Neuronal stem cell (in vitro differentiated cells): ENCODE measurements at regions not wholly inside any gene's neighbourhood (a gene's known extent, or its start where the extent isn't known, plus 50 kb on each side); places are given as distances from the start of the nearest gene placed in this dataset.

Source experiments
- DNase-seq: peaks from one replicate; pipeline ENCODE4 v3.0.0-alpha.2; 2013; ENCODE audit warnings: low spot score
- H2AFZ ChIP-seq: one replicate; pipeline ENCODE4 v1.6.1; 2013; ENCODE audit warnings: mild to moderate bottlenecking, low read length, inconsistent platforms
- H2AK5ac ChIP-seq: 2 replicates; pipeline ENCODE4 v1.6.1; 2013; ENCODE audit warnings: low read depth, mild to moderate bottlenecking, inconsistent platforms, low read length, moderate library complexity, mixed read lengths
- H2BK120ac ChIP-seq: 2 replicates; pipeline ENCODE4 v1.6.1; 2013; ENCODE audit warnings: low read depth, mild to moderate bottlenecking, inconsistent platforms, low read length, moderate library complexity, mixed read lengths
- H2BK12ac ChIP-seq: one replicate; pipeline ENCODE4 v1.6.1; 2013; ENCODE audit warnings: low read length, inconsistent platforms
- H2BK15ac ChIP-seq: 2 replicates; pipeline ENCODE4 v1.6.1; 2013; ENCODE audit warnings: mild to moderate bottlenecking, low read length, inconsistent platforms, mixed read lengths
- H2BK5ac ChIP-seq: one replicate; pipeline ENCODE4 v1.6.1; 2013; ENCODE audit warnings: inconsistent platforms, mild to moderate bottlenecking, low read length, moderate library complexity
- H3K14ac ChIP-seq: one replicate; pipeline ENCODE4 v1.6.1; 2013; ENCODE audit warnings: low read length, inconsistent platforms
- H3K18ac ChIP-seq: 2 replicates; pipeline ENCODE4 v1.6.1; 2013; ENCODE audit warnings: low read length, inconsistent platforms
- H3K23ac ChIP-seq: 2 replicates; pipeline ENCODE4 v1.6.1; 2013; ENCODE audit warnings: low read depth, mild to moderate bottlenecking, mixed read lengths, low read length, inconsistent platforms; ENCODE audit not compliant: poor library complexity
- H3K27ac ChIP-seq: replicated peaks from 3 replicates; pipeline ENCODE4 v1.5.1; 2013; ENCODE audit warnings: low read length, inconsistent platforms
- H3K27me3 ChIP-seq, 3 experiments: 2 replicates each; pipeline ENCODE4 v1.6.1; 2013; ENCODE audit warnings: low read length in 3 of 3, mild to moderate bottlenecking in 2 of 3, inconsistent platforms in 1 of 3, low read depth in 1 of 3, mixed read lengths in 1 of 3, moderate library complexity in 1 of 3; ENCODE audit not compliant: control insufficient read depth in 3 of 3, insufficient read depth in 3 of 3
- H3K36me3 ChIP-seq, 2 donors: replicated peaks in 1 of 2; 2 replicates each; pipeline ENCODE4 v1.6.1; 2013; ENCODE audit warnings: low read length in 2 of 2; ENCODE audit not compliant: control insufficient read depth in 2 of 2, insufficient read depth in 2 of 2
- H3K4ac ChIP-seq: 2 replicates; pipeline ENCODE4 v1.6.1; 2013; ENCODE audit warnings: inconsistent platforms, mild to moderate bottlenecking, low read length, moderate library complexity
- H3K4me1 ChIP-seq, 2 donors: 1 replicate in 1 of 2; 2 replicates in 1 of 2; pipeline ENCODE4 v1.6.1; 2013; ENCODE audit warnings: low read length in 2 of 2, low read depth in 1 of 2; ENCODE audit not compliant: control insufficient read depth in 2 of 2, insufficient read depth in 1 of 2
- H3K4me2 ChIP-seq: one replicate; pipeline ENCODE4 v1.6.1; 2013; ENCODE audit warnings: mild to moderate bottlenecking, low read length, inconsistent platforms; ENCODE audit not compliant: insufficient read depth, poor library complexity, severe bottlenecking
- H3K4me3 ChIP-seq, 2 donors: 2 replicates each; pipeline ENCODE4 v1.5.1; 2013; ENCODE audit warnings: low read length in 2 of 2, mild to moderate bottlenecking in 2 of 2, inconsistent platforms in 1 of 2, moderate library complexity in 1 of 2
- H3K79me1 ChIP-seq: one replicate; pipeline ENCODE4 v1.6.1; 2013; ENCODE audit warnings: low read depth, mild to moderate bottlenecking, inconsistent platforms, low read length, moderate library complexity
- H3K9ac ChIP-seq: one replicate; pipeline ENCODE4 v1.6.1; 2013; ENCODE audit warnings: mild to moderate bottlenecking, low read depth, low read length, inconsistent platforms; ENCODE audit not compliant: poor library complexity
- H3K9me3 ChIP-seq, 2 donors: replicated peaks in 1 of 2; 2 replicates each; pipeline versions ENCODE3 to v1.6.1; 2013; ENCODE audit warnings: low read length in 2 of 2, mild to moderate bottlenecking in 2 of 2, inconsistent platforms in 1 of 2, low read depth in 1 of 2, mixed read lengths in 1 of 2, moderate library complexity in 1 of 2; ENCODE audit not compliant: control insufficient read depth in 2 of 2, insufficient read depth in 1 of 2
- H4K8ac ChIP-seq: one replicate; pipeline ENCODE4 v1.6.1; 2013; ENCODE audit warnings: low read depth, mild to moderate bottlenecking, inconsistent platforms, low read length, moderate library complexity
- H4K91ac ChIP-seq: one replicate; pipeline ENCODE4 v1.6.1; 2013; ENCODE audit warnings: low read length, low read depth, mild to moderate bottlenecking, inconsistent platforms; ENCODE audit not compliant: poor library complexity
- WGBS, 2 donors: extraction: QIAGEN DNeasy Blood & Tissue Kit; methylation state at CpG; one replicate each; pipeline ENCODE4 v1.1.7; 2013; ENCODE audit warnings: missing lambda C conversion rate in 2 of 2, mixed read lengths in 1 of 2; ENCODE audit not compliant: insufficient read length in 2 of 2, insufficient replicate concordance in 1 of 2; ENCODE audit errors: extremely low coverage in 2 of 2; 5-methylcytosine and 5-hydroxymethylcytosine counted together

- Histone ChIP-seq H3K27me3 (no peaks in the 10 kb centered on the region), H3K4ac (no peak overlapping the region), H3K14ac (no peak overlapping the region), H3K9ac (no peak overlapping the region), H4K91ac (no peak overlapping the region), H2AK5ac (no peak overlapping the region), H3K79me1 (no peaks in the 10 kb centered on the region), H3K36me3 (no peaks in the 10 kb centered on the region), H3K23ac (no peak overlapping the region), H2BK120ac (no peak overlapping the region), H3K4me1 (no peaks in the 10 kb centered on the region), H3K27ac (no peak overlapping the region), H2BK5ac (no peak overlapping the region), H3K4me2 (no peak overlapping the region), H3K9me3 (peaks cover 0 to 3% of the 10 kb centered on the region in 2 donors), H2BK12ac (no peak overlapping the region), H2BK15ac (no peak overlapping the region), H4K8ac (no peak overlapping the region), H3K18ac (no peak overlapping the region), H2AFZ (peak overlapping the region; percentile 70), H3K4me3 (no peak overlapping the region)
- no CpG with 5 or more reads among the region's 11 CpGs for WGBS, 2 donors
- DNase-seq: no peak
Observed at GRCh38 chr10:3935141-3935540, 150.1 kb upstream of the KLF6 start.

GRCh38 chr10:3933733-3934132 is 148.7 kb upstream of the KLF6 start:
- no peak overlapping the region for H2AFZ ChIP-seq
- H2BK15ac ChIP-seq: no peak overlapping the region
- H3K14ac ChIP-seq: no peak overlapping the region
- H4K8ac ChIP-seq: no peak overlapping the region
- H2BK12ac ChIP-seq: no peak overlapping the region
- no peak overlapping the region for H3K4me2 ChIP-seq
- no peak overlapping the region for H3K4ac ChIP-seq
- no peak overlapping the region for H3K9ac ChIP-seq
- H3K36me3 ChIP-seq: no peaks in the 10 kb centered on the region
- no peak overlapping the region for H3K27ac ChIP-seq
- no peak for DNase-seq
- no peaks in the 10 kb centered on the region for H3K79me1 ChIP-seq
- no peak overlapping the region for H3K23ac ChIP-seq
- H3K9me3 ChIP-seq: no peaks in the 10 kb centered on the region
- WGBS, 2 donors: no CpG with 5 or more reads among the region's 4 CpGs
- no peak overlapping the region for H4K91ac ChIP-seq
- no peak overlapping the region for H2BK120ac ChIP-seq
- H2AK5ac ChIP-seq: no peak overlapping the region
- no peak overlapping the region for H3K4me3 ChIP-seq
- no peaks in the 10 kb centered on the region for H3K4me1 ChIP-seq
- H2BK5ac ChIP-seq: no peak overlapping the region
- no peak overlapping the region for H3K18ac ChIP-seq
- no peaks in the 10 kb centered on the region for H3K27me3 ChIP-seq

GRCh38 chr10:3932597-3933375 is 147.8 kb upstream of the KLF6 start:
- Histone ChIP-seq H3K27ac (no peak overlapping the region), H4K8ac (no peak overlapping the region), H4K91ac (no peak overlapping the region), H3K23ac (no peak overlapping the region), H3K4ac (no peak overlapping the region), H3K27me3 (no peaks in the 10 kb centered on the region), H3K36me3 (no peaks in the 10 kb centered on the region), H2BK120ac (no peak overlapping the region), H3K79me1 (no peaks in the 10 kb centered on the region), H3K9ac (no peak overlapping the region), H3K4me1 (no peaks in the 10 kb centered on the region), H3K18ac (no peak overlapping the region), H2AFZ (no peak overlapping the region), H2BK12ac (no peak overlapping the region), H2AK5ac (peak overlapping the region; percentile 58), H3K4me3 (no peak overlapping the region), H2BK5ac (no peak overlapping the region), H3K4me2 (no peak overlapping the region), H2BK15ac (no peak overlapping the region), H3K9me3 (no peaks in the 10 kb centered on the region), H3K14ac (no peak overlapping the region)
- WGBS, 2 donors: no CpG with 5 or more reads among the region's 15 CpGs
- no peak for DNase-seq

- Histone ChIP-seq H3K4me2 (no peak overlapping the region), H3K4me1 (no peaks in the 10 kb centered on the region), H3K9me3 (no peaks in the 10 kb centered on the region), H4K91ac (no peak overlapping the region), H2BK5ac (no peak overlapping the region), H3K27ac (no peak overlapping the region), H3K14ac (no peak overlapping the region), H3K23ac (no peak overlapping the region), H2BK12ac (no peak overlapping the region), H3K4ac (no peak overlapping the region), H3K79me1 (no peaks in the 10 kb centered on the region), H3K36me3 (no peaks in the 10 kb centered on the region), H3K18ac (no peak overlapping the region), H2BK15ac (no peak overlapping the region), H3K4me3 (no peak overlapping the region), H2AFZ (no peak overlapping the region), H2BK120ac (no peak overlapping the region), H3K9ac (no peak overlapping the region), H3K27me3 (no peaks in the 10 kb centered on the region), H4K8ac (no peak overlapping the region), H2AK5ac (peak overlapping the region; percentile 58)
- no CpG with 5 or more reads among the region's 7 CpGs for WGBS, 2 donors
- DNase-seq: no peak
Observed at GRCh38 chr10:3931901-3932300, 146.9 kb upstream of the KLF6 start.
